AG10803 (cell line): ENCODE measurements at regions not wholly inside any gene's neighbourhood (a gene's known extent, or its start where the extent isn't known, plus 50 kb on each side); places are given as distances from the start of the nearest gene placed in this dataset.

Experiments used
- DNase-seq: peaks from one replicate; pipeline ENCODE4 v3.0.0; 2010; ENCODE audit warnings: low read depth
- H3K4me3 ChIP-seq: 2 replicates; pipeline ENCODE4 v1.5.1; 2011; ENCODE audit warnings: mild to moderate bottlenecking, low read length, control low read depth
- CTCF ChIP-seq: conservative IDR thresholded peaks from 2 replicates; pipeline ENCODE4 v1.5.1; 2011; ENCODE audit warnings: mild to moderate bottlenecking, low read length, control low read depth, inconsistent platforms

GRCh38 chr1:208461680-208462079 is 217.5 kb upstream of the PLXNA2 start:
- TF ChIP-seq CTCF = peak; percentile 20
- no peak overlapping the region for H3K4me3 ChIP-seq
- no peak for DNase-seq

- no peak overlapping the region for H3K4me3 ChIP-seq
- no peak for TF ChIP-seq CTCF
- DNase-seq = no peak
Observed at GRCh38 chr1:208462761-208463160, 218.6 kb upstream of the PLXNA2 start.

GRCh38 chr1:208465266-208465665 is 221.1 kb upstream of the PLXNA2 start:
- TF ChIP-seq CTCF = no peak
- H3K4me3 ChIP-seq = no peak overlapping the region
- DNase-seq = no peak

- no peak overlapping the region for H3K4me3 ChIP-seq
- no peak for DNase-seq
- TF ChIP-seq CTCF = no peak
Observed at GRCh38 chr1:208465786-208466590, 221.8 kb upstream of the PLXNA2 start.

GRCh38 chr1:208467151-208467780 is 223.1 kb upstream of the PLXNA2 start:
- DNase-seq = no peak
- no peak for TF ChIP-seq CTCF
- no peak overlapping the region for H3K4me3 ChIP-seq

- TF ChIP-seq CTCF = no peak
- H3K4me3 ChIP-seq = no peak overlapping the region
- peak; percentile 42 for DNase-seq
Observed at GRCh38 chr1:208475449-208475848, 231.3 kb upstream of the PLXNA2 start.
